ENCODE measurements at regions not wholly inside any gene's neighbourhood (a gene's known extent, or its start where the extent isn't known, plus 50 kb on each side); places are given as distances from the start of the nearest gene placed in this dataset.

DNA sequence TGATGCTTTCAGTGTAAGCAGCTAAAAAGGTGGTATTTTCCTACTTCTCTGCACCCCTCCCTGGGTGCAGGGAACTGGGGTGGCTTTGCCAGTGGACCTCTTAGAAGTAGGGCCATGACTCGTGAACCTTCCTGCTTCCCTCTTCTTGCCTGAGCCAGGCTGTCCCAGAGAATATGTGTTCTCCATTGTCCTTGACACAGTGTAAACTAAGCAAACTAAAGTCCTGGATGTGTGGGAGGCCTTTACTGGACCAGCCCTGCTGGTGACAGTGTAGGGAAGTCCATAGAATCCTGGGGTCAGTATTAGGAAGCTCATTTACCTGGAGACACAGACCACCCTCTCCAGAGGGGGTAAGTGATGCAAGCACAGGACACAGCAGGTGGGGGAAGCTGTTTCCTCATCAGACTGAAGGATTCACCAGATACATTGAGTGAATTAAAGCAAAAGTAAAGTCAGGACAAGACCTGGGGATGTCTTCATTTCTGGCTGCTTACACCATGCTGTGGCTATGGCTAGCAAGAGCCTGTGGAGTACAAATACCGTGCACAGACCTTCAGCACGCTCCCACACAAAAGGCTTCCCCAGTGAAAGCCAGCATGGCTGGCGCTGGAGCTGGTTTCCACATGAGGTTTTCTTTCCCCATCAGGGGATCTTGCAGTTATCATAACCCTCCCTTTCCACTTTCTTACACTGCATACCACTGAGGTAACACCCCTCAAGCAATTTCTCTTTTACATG lies 64.8 kb upstream of the LPP start:
- Mint-ChIP-seq H3K36me3 (peaks cover 5% of the 10 kb centered on the region), H3K27me3 (ENCODE audit: low read depth) (no peaks in the 10 kb centered on the region), H3K4me1 (peaks cover 12% of the 10 kb centered on the region), H3K4me3 (no peak overlapping the region), H3K27ac (no peak overlapping the region), H3K9me3 (peaks cover 8% of the 10 kb centered on the region)
- ChIA-PET POLR2A (no interaction called here), CTCF (interaction anchor here (1.0 kb wide), 1 partner anchor 349 kb away, joined by 3 read pairs; no protein-coding TSS in a partner anchor)
- ATAC-seq (no peak), DNase-seq (ENCODE audit: low spot score) (no peak)
- peak; percentile 57; the same call in 1 of the 2 replicates for TF ChIP-seq ZNF423 (CRISPR knock-in tag; IDR thresholded peaks at IDR 0.05)
- TF ChIP-seq, protein P1, sequence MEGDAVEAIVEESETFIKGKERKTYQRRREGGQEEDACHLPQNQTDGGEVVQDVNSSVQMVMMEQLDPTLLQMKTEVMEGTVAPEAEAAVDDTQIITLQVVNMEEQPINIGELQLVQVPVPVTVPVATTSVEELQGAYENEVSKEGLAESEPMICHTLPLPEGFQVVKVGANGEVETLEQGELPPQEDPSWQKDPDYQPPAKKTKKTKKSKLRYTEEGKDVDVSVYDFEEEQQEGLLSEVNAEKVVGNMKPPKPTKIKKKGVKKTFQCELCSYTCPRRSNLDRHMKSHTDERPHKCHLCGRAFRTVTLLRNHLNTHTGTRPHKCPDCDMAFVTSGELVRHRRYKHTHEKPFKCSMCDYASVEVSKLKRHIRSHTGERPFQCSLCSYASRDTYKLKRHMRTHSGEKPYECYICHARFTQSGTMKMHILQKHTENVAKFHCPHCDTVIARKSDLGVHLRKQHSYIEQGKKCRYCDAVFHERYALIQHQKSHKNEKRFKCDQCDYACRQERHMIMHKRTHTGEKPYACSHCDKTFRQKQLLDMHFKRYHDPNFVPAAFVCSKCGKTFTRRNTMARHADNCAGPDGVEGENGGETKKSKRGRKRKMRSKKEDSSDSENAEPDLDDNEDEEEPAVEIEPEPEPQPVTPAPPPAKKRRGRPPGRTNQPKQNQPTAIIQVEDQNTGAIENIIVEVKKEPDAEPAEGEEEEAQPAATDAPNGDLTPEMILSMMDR (IDR thresholded peaks at IDR 0.05) = no peak

GRCh38 chr3:188090620-188091309 lies 63.2 kb upstream of the LPP start:
- Mint-ChIP-seq H3K27ac (no peak overlapping the region), H3K4me3 (no peak overlapping the region), H3K9me3 (no peaks in the 10 kb centered on the region), H3K4me1 (peaks cover 5% of the 10 kb centered on the region), H3K36me3 (no peaks in the 10 kb centered on the region), H3K27me3 (ENCODE audit: low read depth) (no peaks in the 10 kb centered on the region)
- ATAC-seq (no peak), DNase-seq (ENCODE audit: low spot score) (no peak)
- TF ChIP-seq, protein P2, sequence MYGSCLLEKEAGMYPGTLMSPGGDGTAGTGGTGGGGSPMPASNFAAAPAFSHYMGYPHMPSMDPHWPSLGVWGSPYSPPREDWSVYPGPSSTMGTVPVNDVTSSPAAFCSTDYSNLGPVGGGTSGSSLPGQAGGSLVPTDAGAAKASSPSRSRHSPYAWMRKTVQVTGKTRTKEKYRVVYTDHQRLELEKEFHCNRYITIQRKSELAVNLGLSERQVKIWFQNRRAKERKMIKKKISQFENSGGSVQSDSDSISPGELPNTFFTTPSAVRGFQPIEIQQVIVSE (CRISPR knock-in tag; IDR thresholded peaks at IDR 0.05; ENCODE audit: borderline replicate concordance) = no peak
- TF ChIP-seq, protein P3, sequence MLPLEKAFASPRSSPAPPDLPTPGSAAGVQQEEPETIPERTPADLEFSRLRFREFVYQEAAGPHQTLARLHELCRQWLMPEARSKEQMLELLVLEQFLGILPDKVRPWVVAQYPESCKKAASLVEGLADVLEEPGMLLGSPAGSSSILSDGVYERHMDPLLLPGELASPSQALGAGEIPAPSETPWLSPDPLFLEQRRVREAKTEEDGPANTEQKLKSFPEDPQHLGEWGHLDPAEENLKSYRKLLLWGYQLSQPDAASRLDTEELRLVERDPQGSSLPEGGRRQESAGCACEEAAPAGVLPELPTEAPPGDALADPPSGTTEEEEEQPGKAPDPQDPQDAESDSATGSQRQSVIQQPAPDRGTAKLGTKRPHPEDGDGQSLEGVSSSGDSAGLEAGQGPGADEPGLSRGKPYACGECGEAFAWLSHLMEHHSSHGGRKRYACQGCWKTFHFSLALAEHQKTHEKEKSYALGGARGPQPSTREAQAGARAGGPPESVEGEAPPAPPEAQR (CRISPR knock-in tag; IDR thresholded peaks at IDR 0.05) = no peak
- TF ChIP-seq, protein P4, sequence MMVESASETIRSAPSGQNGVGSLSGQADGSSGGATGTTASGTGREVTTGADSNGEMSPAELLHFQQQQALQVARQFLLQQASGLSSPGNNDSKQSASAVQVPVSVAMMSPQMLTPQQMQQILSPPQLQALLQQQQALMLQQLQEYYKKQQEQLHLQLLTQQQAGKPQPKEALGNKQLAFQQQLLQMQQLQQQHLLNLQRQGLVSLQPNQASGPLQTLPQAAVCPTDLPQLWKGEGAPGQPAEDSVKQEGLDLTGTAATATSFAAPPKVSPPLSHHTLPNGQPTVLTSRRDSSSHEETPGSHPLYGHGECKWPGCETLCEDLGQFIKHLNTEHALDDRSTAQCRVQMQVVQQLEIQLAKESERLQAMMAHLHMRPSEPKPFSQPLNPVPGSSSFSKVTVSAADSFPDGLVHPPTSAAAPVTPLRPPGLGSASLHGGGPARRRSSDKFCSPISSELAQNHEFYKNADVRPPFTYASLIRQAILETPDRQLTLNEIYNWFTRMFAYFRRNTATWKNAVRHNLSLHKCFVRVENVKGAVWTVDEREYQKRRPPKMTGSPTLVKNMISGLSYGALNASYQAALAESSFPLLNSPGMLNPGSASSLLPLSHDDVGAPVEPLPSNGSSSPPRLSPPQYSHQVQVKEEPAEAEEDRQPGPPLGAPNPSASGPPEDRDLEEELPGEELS (CRISPR knock-in tag; IDR thresholded peaks at IDR 0.05) = no peak
- TF ChIP-seq ZNF121 (CRISPR knock-in tag; IDR thresholded peaks at IDR 0.05) (no peak), NR1H2 (CRISPR knock-in tag; IDR thresholded peaks at IDR 0.05) (no peak), ERG (CRISPR knock-in tag; IDR thresholded peaks at IDR 0.05) (no peak), RELA (CRISPR knock-in tag; IDR thresholded peaks at IDR 0.05; ENCODE audit: borderline replicate concordance) (no peak), NFYB (CRISPR knock-in tag; conservative IDR thresholded peaks at IDR 0.05; ENCODE audit: low read depth) (no peak), EMX1 (CRISPR knock-in tag; IDR thresholded peaks at IDR 0.05) (no peak), ZBTB21 (CRISPR knock-in tag; IDR thresholded peaks at IDR 0.05; ENCODE audit: borderline replicate concordance) (no peak), PRRX2 (CRISPR knock-in tag; IDR thresholded peaks at IDR 0.05) (no peak), RORB (CRISPR knock-in tag; IDR thresholded peaks at IDR 0.05) (no peak)
- TF ChIP-seq, protein P5, sequence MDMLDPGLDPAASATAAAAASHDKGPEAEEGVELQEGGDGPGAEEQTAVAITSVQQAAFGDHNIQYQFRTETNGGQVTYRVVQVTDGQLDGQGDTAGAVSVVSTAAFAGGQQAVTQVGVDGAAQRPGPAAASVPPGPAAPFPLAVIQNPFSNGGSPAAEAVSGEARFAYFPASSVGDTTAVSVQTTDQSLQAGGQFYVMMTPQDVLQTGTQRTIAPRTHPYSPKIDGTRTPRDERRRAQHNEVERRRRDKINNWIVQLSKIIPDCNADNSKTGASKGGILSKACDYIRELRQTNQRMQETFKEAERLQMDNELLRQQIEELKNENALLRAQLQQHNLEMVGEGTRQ (CRISPR knock-in tag; IDR thresholded peaks at IDR 0.05) = no peak
- ChIA-PET CTCF (no interaction called here), POLR2A (no interaction called here)

Data from WTC11 (cell line).